ENCODE measurements at regions not wholly inside any gene's neighbourhood (a gene's known extent, or its start where the extent isn't known, plus 50 kb on each side); places are given as distances from the start of the nearest gene placed in this dataset.

- 95% methylated on average over 4 of the region's 4 CpGs for WGBS (ENCODE audit: low lambda C conversion rate, missing lambda C conversion rate)
- Histone ChIP-seq H3K4me1 (ENCODE audit: insufficient read depth) (peaks cover 3% of the 10 kb centered on the region), H3K4me2 (no peak overlapping the region), H4K20me1 (ENCODE audit: insufficient read depth, poor library complexity, severe bottlenecking) (no peaks in the 10 kb centered on the region), H2AFZ (no peak overlapping the region), H3K27me3 (peaks cover 6% of the 10 kb centered on the region), H3K4me3 (no peak overlapping the region), H3K9me2 (replicated peaks; ENCODE audit: insufficient read depth) (no peaks in the 10 kb centered on the region), H3K79me2 (no peaks in the 10 kb centered on the region), H3K27ac (no peak overlapping the region), H3K9me3 (ENCODE audit: low read depth) (no peaks in the 10 kb centered on the region), H3K36me3 (replicated peaks; ENCODE audit: insufficient read depth, low read depth) (no peaks in the 10 kb centered on the region)
- TF ChIP-seq EZH2phosphoT487 (IDR thresholded peaks at IDR 0.05; ENCODE audit: low read depth, severe bottlenecking, unreplicated experiment) (no peak), CTCF (IDR thresholded peaks at IDR 0.05; ENCODE audit: poor library complexity) (no peak), EZH2 (IDR thresholded peaks at IDR 0.05; ENCODE audit: borderline replicate concordance) (no peak)
- DNase-seq (ENCODE audit: low spot score) = no peak
Measured at GRCh38 chr17:14454746-14455145, 153.9 kb downstream of the HS3ST3B1 start.

GRCh38 chr17:14452856-14453255, 152.0 kb downstream of the HS3ST3B1 start:
- DNase-seq (ENCODE audit: low spot score) = no peak
- 88% methylated on average over 1 of the region's 1 CpG for WGBS (ENCODE audit: low lambda C conversion rate, missing lambda C conversion rate)
- Histone ChIP-seq H3K9me2 (replicated peaks; ENCODE audit: insufficient read depth) (no peaks in the 10 kb centered on the region), H3K36me3 (replicated peaks; ENCODE audit: insufficient read depth, low read depth) (no peaks in the 10 kb centered on the region), H3K4me3 (no peak overlapping the region), H3K4me1 (ENCODE audit: insufficient read depth) (peaks cover 7% of the 10 kb centered on the region), H4K20me1 (ENCODE audit: insufficient read depth, poor library complexity, severe bottlenecking) (no peaks in the 10 kb centered on the region), H3K27ac (no peak overlapping the region), H3K4me2 (no peak overlapping the region), H3K27me3 (peaks cover 6% of the 10 kb centered on the region), H3K9me3 (ENCODE audit: low read depth) (no peaks in the 10 kb centered on the region), H2AFZ (no peak overlapping the region), H3K79me2 (no peaks in the 10 kb centered on the region)
- TF ChIP-seq CTCF (IDR thresholded peaks at IDR 0.05; ENCODE audit: poor library complexity) (no peak), EZH2phosphoT487 (IDR thresholded peaks at IDR 0.05; ENCODE audit: low read depth, severe bottlenecking, unreplicated experiment) (no peak), EZH2 (IDR thresholded peaks at IDR 0.05; ENCODE audit: borderline replicate concordance) (no peak)

- DNase-seq (ENCODE audit: low spot score) = peak; percentile 37
- WGBS (ENCODE audit: low lambda C conversion rate, missing lambda C conversion rate) = 35% methylated on average over 11 of the region's 11 CpGs
- H3K4me1 ChIP-seq (ENCODE audit: insufficient read depth) = peaks cover 7% of the 10 kb centered on the region
- H3K4me3 ChIP-seq = no peak overlapping the region
- H3K27ac ChIP-seq = no peak overlapping the region
- no peaks in the 10 kb centered on the region for H3K36me3 ChIP-seq (replicated peaks; ENCODE audit: insufficient read depth, low read depth)
- TF ChIP-seq CTCF (IDR thresholded peaks at IDR 0.05; ENCODE audit: poor library complexity) (no peak), EZH2phosphoT487 (IDR thresholded peaks at IDR 0.05; ENCODE audit: low read depth, severe bottlenecking, unreplicated experiment) (peak; percentile 36)
- H4K20me1 ChIP-seq (ENCODE audit: insufficient read depth, poor library complexity, severe bottlenecking) = no peaks in the 10 kb centered on the region
- H3K27me3 ChIP-seq = peaks cover 6% of the 10 kb centered on the region
- no peak overlapping the region for H3K4me2 ChIP-seq
- no peaks in the 10 kb centered on the region for H3K9me3 ChIP-seq (ENCODE audit: low read depth)
- H3K79me2 ChIP-seq = no peaks in the 10 kb centered on the region
- no peaks in the 10 kb centered on the region for H3K9me2 ChIP-seq (replicated peaks; ENCODE audit: insufficient read depth)
- H2AFZ ChIP-seq = no peak overlapping the region
Measured at GRCh38 chr17:14451729-14452191, 150.9 kb downstream of the HS3ST3B1 start.

- Histone ChIP-seq H3K4me3 (no peak overlapping the region), H3K4me1 (ENCODE audit: insufficient read depth) (peaks cover 7% of the 10 kb centered on the region), H3K36me3 (replicated peaks; ENCODE audit: insufficient read depth, low read depth) (no peaks in the 10 kb centered on the region), H3K79me2 (no peaks in the 10 kb centered on the region), H3K27ac (no peak overlapping the region), H3K9me2 (replicated peaks; ENCODE audit: insufficient read depth) (no peaks in the 10 kb centered on the region), H3K4me2 (no peak overlapping the region), H3K9me3 (ENCODE audit: low read depth) (no peaks in the 10 kb centered on the region), H2AFZ (no peak overlapping the region), H3K27me3 (peaks cover 6% of the 10 kb centered on the region), H4K20me1 (ENCODE audit: insufficient read depth, poor library complexity, severe bottlenecking) (no peaks in the 10 kb centered on the region)
- WGBS (ENCODE audit: low lambda C conversion rate, missing lambda C conversion rate) = 45% methylated on average over 2 of the region's 2 CpGs
- DNase-seq (ENCODE audit: low spot score) = no peak
- no peak for TF ChIP-seq EZH2 (IDR thresholded peaks at IDR 0.05; ENCODE audit: borderline replicate concordance)
- no peak for TF ChIP-seq EZH2phosphoT487 (IDR thresholded peaks at IDR 0.05; ENCODE audit: low read depth, severe bottlenecking, unreplicated experiment)
- TF ChIP-seq CTCF (IDR thresholded peaks at IDR 0.05; ENCODE audit: poor library complexity) = no peak
Measured at GRCh38 chr17:14448818-14449217, 147.9 kb downstream of the HS3ST3B1 start.

Measured in hepatocyte (in vitro differentiated cells).